K562 (cell line): ENCODE measurements at regions not wholly inside any gene's neighbourhood (a gene's known extent, or its start where the extent isn't known, plus 50 kb on each side); places are given as distances from the start of the nearest gene placed in this dataset.

ENCODE experiments used
- ATAC-seq: fragments of 200-7000 bp; cut with Tn5 transposase; 3 replicates; pipeline ENCODE4 v1.9.1; 2020; ENCODE audit warnings: moderate library complexity
- BruUV-seq: library from RNA; stranded (reverse); fragments of 400-500 nt; replicated peaks from 2 replicates; lab custom pipeline; 2021; lab: Mats Ljungman, UMichigan
- CTCF ChIA-PET: fragments of 300-600 bp; formaldehyde crosslinking; extraction: SDS; loops from one replicate; lab custom pipeline; 2021; ENCODE audit warnings: low intra/inter-chr PET ratio; lab: Yijun Ruan, JAX
- POLR2A ChIA-PET: fragments of 300-600, 350-650 bp; sonication (Branson Sonifier 250); formaldehyde crosslinking; extraction: SDS; loops from one replicate; lab custom pipeline; 2021; ENCODE audit warnings: antibody characterized with exemption, inconsistent platforms; lab: Yijun Ruan, JAX
- DNase-seq, 4 experiments: peaks; one replicate each; pipeline versions ENCODE4 v3.0.0 to v3.0.0-alpha.2; 2011 to 2018; ENCODE audit warnings: low spot score in 3 of 4, mixed read lengths in 3 of 4; ENCODE audit errors: extremely low read depth in 1 of 4
- FAIRE-seq: peaks from 2 replicates; lab custom pipeline; 2011; peaks lifted over from hg19 to GRCh38; lab: Jason Lieb, UNC
- H2AFZ ChIP-seq: 2 replicates; pipeline ENCODE4 v1.6.0; 2011; ENCODE audit warnings: low read depth, low read length, control low read depth, inconsistent platforms
- H3K27ac ChIP-seq: fragments of 200-600 bp; 3 replicates; pipeline ENCODE4 v1.8.0; 2011; ENCODE audit warnings: low read depth, mild to moderate bottlenecking, control low read depth, inconsistent platforms, low read length, moderate library complexity, mixed read lengths; ENCODE audit errors: extremely low read depth
- H3K27me3 ChIP-seq, 2 experiments: fragments of 300-600 bp in 1 of 2; 2 replicates in 1 of 2; 3 replicates in 1 of 2; pipeline versions ENCODE4 v1.6.0 to v1.8.0; 2011; ENCODE audit warnings: inconsistent platforms in 2 of 2, low read length in 2 of 2, mild to moderate bottlenecking in 1 of 2, mixed read lengths in 1 of 2, moderate library complexity in 1 of 2; ENCODE audit not compliant: control insufficient read depth in 2 of 2, insufficient read depth in 2 of 2
- H3K36me3 ChIP-seq: fragments of 300-600 bp; 3 replicates; pipeline ENCODE4 v1.8.0; 2011; ENCODE audit warnings: mild to moderate bottlenecking, low read length, inconsistent platforms; ENCODE audit not compliant: control insufficient read depth, insufficient read depth
- H3K4me1 ChIP-seq, 2 experiments: fragments of 200-600 bp in 1 of 2; replicated peaks in 1 of 2; 2 replicates in 1 of 2; 3 replicates in 1 of 2; pipeline versions ENCODE4 v1.5.1 to v1.8.0; 2011; ENCODE audit warnings: inconsistent platforms in 2 of 2, low read length in 2 of 2, mild to moderate bottlenecking in 1 of 2, mixed read lengths in 1 of 2, moderate library complexity in 1 of 2; ENCODE audit not compliant: control insufficient read depth in 2 of 2, insufficient read depth in 2 of 2
- H3K4me2 ChIP-seq: 2 replicates; pipeline ENCODE4 v1.6.1; 2011; ENCODE audit warnings: low read length, control low read depth, inconsistent platforms, mixed read lengths; ENCODE audit not compliant: insufficient read depth
- H3K4me3 ChIP-seq: fragments of 200-600 bp; sonication (generic), shearing (Covaris generic); 2 replicates; pipeline ENCODE4 v1.5.1; 2016; ENCODE audit warnings: control low read depth, inconsistent platforms
- H3K79me2 ChIP-seq: fragments of 200-600 bp; 3 replicates; pipeline ENCODE4 v1.8.0; 2011; ENCODE audit warnings: low read length, inconsistent platforms; ENCODE audit not compliant: control insufficient read depth, insufficient read depth
- H3K9ac ChIP-seq, 2 experiments: 2 replicates each; pipeline versions ENCODE4 v1.6.0 to v1.6.1; 2011; ENCODE audit warnings: low read depth in 2 of 2, low read length in 2 of 2, control low read depth in 1 of 2, inconsistent platforms in 1 of 2, mild to moderate bottlenecking in 1 of 2, mixed read lengths in 1 of 2; ENCODE audit not compliant: insufficient read depth in 1 of 2
- H3K9me1 ChIP-seq: one replicate; pipeline ENCODE4 v1.6.0; 2011; ENCODE audit warnings: inconsistent platforms, mild to moderate bottlenecking, low read length, moderate library complexity; ENCODE audit not compliant: control insufficient read depth, insufficient read depth
- H3K9me3 ChIP-seq: replicated peaks from 2 replicates; pipeline ENCODE4 v1.5.1; 2011; ENCODE audit warnings: low read depth, low read length, inconsistent platforms; ENCODE audit not compliant: control insufficient read depth, insufficient read depth
- H4K20me1 ChIP-seq: replicated peaks from 2 replicates; pipeline ENCODE4 v1.6.1; 2011; ENCODE audit warnings: low read length, inconsistent platforms, mixed read lengths; ENCODE audit not compliant: control insufficient read depth, insufficient read depth
- HMBOX1 ChIP-seq: sonication (generic); IDR thresholded peaks from 2 replicates; pipeline ENCODE4 v1.6.1; 2016
- MTF1 ChIP-seq: fragments of 250-450 bp; sonication (Bioruptor Pico); IDR thresholded peaks from 2 replicates; pipeline ENCODE4 v1.9.0; 2021; ENCODE audit warnings: moderate library complexity, mild to moderate bottlenecking, inconsistent platforms, borderline replicate concordance
- STAG1 ChIP-seq: sonication (generic); formaldehyde crosslinking; IDR thresholded peaks from 2 replicates; pipeline ENCODE4 v1.5.0; 2020; ENCODE audit warnings: missing genetic modification reagents, borderline replicate concordance
- USF1 ChIP-seq: sonication (generic); formaldehyde crosslinking; IDR thresholded peaks from 2 replicates; pipeline ENCODE4 v1.9.0; 2022; ENCODE audit warnings: mild to moderate bottlenecking, missing genetic modification reagents
- VEZF1 ChIP-seq: fragments of 200-800 bp; sonication (Bioruptor generic); IDR thresholded peaks from 2 replicates; pipeline ENCODE4 v1.6.1; 2017; ENCODE audit warnings: missing genetic modification characterization, missing compliant biosample characterization
- ZBTB8A ChIP-seq: fragments of 450-650 bp; IDR thresholded peaks from 2 replicates; pipeline ENCODE4 v1.6.1; 2018; ENCODE audit warnings: mild to moderate bottlenecking, moderate library complexity; ENCODE audit not compliant: partially characterized antibody
- ZC3H4 ChIP-seq: sonication (generic); formaldehyde crosslinking; IDR thresholded peaks from 2 replicates; pipeline ENCODE4 v1.9.0; 2021; ENCODE audit warnings: missing genetic modification reagents, borderline replicate concordance
- ZNF551 ChIP-seq: fragments of 250-450 bp; sonication (Bioruptor Pico); IDR thresholded peaks from 2 replicates; pipeline ENCODE4 v1.5.0; 2021; ENCODE audit warnings: mild to moderate bottlenecking, moderate library complexity
- WGBS: fragments of 100-300 bp; shearing (Covaris generic); methylation state at CpG from one replicate; pipeline ENCODE4 v1.1.6; 2016; ENCODE audit warnings: low coverage, mixed read lengths; ENCODE audit not compliant: insufficient coverage; ENCODE audit errors: missing lambda C conversion rate; 5-methylcytosine and 5-hydroxymethylcytosine counted together
- in situ Hi-C: fragments of 300-500 bp; cut with MboI; formaldehyde crosslinking; loops from 4 replicates; pipeline ENCODE4 v1.15.0; 2018; ENCODE audit warnings: inconsistent platforms, mixed read lengths
- intact Hi-C: fragments of 100-400 bp; cut with micrococcal nuclease; formaldehyde crosslinking; loops from 2 replicates; pipeline ENCODE4 v1.14.2; 2022
- TF ChIP-seq, protein P1 (sequence below): fragments of 250-450 bp; sonication (Bioruptor Pico); IDR thresholded peaks from 2 replicates; pipeline ENCODE4 v1.9.0; 2021; ENCODE audit warnings: mild to moderate bottlenecking
- TF ChIP-seq, protein P2 (sequence below): fragments of 450-650 bp; IDR thresholded peaks from 2 replicates; pipeline ENCODE4 v1.7.1; 2018; ENCODE audit warnings: mild to moderate bottlenecking, low read depth; ENCODE audit not compliant: partially characterized antibody
- TF ChIP-seq, protein P3 (sequence below): fragments of 250-450 bp; sonication (Bioruptor Pico); IDR thresholded peaks from 2 replicates; pipeline ENCODE4 v1.8.0; 2022; ENCODE audit warnings: inconsistent platforms

DNA sequence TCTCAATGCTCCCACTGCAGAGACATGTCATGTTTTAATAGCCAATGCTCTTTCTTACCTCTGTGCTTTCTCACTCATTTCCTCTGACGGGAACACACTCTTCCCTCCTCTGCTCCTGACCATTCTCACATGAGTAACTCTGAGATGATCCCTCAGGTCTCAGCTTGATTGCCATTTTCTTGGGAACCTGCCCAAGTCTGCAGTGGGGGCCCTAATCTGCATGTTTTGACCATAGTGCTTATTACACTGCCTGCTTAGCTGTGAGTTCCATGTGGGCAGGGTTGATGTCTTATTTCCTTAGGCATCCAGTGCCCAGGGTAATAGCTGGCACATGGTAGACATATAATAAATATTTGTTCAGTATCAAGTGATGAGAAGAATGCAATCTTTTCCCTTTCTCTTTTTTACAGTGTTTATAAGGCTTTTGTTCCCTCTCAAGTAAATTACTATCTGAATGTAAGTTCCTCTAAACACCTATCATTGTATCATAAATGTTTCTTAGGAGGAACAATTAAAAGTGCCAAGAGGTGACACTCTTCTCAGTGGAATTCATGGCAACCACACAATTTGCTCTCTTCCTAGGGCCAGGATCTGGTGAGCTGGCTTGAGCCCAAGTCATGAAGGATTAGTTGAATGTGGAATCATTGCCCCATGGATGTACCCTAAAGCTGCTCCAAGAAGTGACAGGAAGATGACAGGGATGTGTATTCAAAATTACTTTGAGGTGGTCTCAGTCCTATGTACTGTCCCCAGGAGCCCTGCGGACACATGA is 485.4 kb upstream of the USP24 start:
- no peaks in the 10 kb centered on the region for H3K36me3 ChIP-seq
- DNase-seq, result no peak
- CTCF ChIA-PET, result no interaction called here
- H3K4me2 ChIP-seq, result no peak overlapping the region
- H3K9ac ChIP-seq, result no peak overlapping the region
- no peak for FAIRE-seq
- WGBS, result 0% methylated on average over 2 of the region's 2 CpGs
- H3K27me3 ChIP-seq, result no peaks in the 10 kb centered on the region
- intact Hi-C loops, result no loop called here
- no peaks in the 10 kb centered on the region for H3K9me1 ChIP-seq
- ATAC-seq, result no peak
- no peak overlapping the region for H3K27ac ChIP-seq
- no peak overlapping the region for H3K4me3 ChIP-seq
- no peaks in the 10 kb centered on the region for H3K9me3 ChIP-seq
- H2AFZ ChIP-seq, result no peak overlapping the region
- POLR2A ChIA-PET, result interaction anchor here (0.8 kb wide), 1 partner anchor 699 kb away, joined by 3 read pairs; no protein-coding TSS in a partner anchor
- H3K79me2 ChIP-seq, result no peaks in the 10 kb centered on the region
- no TSS peak for BruUV-seq
- H4K20me1 ChIP-seq, result no peaks in the 10 kb centered on the region
- no peaks in the 10 kb centered on the region for H3K4me1 ChIP-seq
- in situ Hi-C loops, result no loop called here
- TF ChIP-seq, protein P1, sequence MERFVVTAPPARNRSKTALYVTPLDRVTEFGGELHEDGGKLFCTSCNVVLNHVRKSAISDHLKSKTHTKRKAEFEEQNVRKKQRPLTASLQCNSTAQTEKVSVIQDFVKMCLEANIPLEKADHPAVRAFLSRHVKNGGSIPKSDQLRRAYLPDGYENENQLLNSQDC (CRISPR knock-in tag), result no peak
- TF ChIP-seq STAG1 (no peak), ZC3H4 (CRISPR knock-in tag) (no peak), ZBTB8A (no peak), VEZF1 (CRISPR knock-in tag) (no peak), MTF1 (no peak), HMBOX1 (no peak), USF1 (CRISPR knock-in tag) (no peak), ZNF551 (no peak)
- TF ChIP-seq, protein P2, sequence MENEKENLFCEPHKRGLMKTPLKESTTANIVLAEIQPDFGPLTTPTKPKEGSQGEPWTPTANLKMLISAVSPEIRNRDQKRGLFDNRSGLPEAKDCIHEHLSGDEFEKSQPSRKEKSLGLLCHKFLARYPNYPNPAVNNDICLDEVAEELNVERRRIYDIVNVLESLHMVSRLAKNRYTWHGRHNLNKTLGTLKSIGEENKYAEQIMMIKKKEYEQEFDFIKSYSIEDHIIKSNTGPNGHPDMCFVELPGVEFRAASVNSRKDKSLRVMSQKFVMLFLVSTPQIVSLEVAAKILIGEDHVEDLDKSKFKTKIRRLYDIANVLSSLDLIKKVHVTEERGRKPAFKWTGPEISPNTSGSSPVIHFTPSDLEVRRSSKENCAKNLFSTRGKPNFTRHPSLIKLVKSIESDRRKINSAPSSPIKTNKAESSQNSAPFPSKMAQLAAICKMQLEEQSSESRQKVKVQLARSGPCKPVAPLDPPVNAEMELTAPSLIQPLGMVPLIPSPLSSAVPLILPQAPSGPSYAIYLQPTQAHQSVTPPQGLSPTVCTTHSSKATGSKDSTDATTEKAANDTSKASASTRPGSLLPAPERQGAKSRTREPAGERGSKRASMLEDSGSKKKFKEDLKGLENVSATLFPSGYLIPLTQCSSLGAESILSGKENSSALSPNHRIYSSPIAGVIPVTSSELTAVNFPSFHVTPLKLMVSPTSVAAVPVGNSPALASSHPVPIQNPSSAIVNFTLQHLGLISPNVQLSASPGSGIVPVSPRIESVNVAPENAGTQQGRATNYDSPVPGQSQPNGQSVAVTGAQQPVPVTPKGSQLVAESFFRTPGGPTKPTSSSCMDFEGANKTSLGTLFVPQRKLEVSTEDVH, result no peak
- TF ChIP-seq, protein P3, sequence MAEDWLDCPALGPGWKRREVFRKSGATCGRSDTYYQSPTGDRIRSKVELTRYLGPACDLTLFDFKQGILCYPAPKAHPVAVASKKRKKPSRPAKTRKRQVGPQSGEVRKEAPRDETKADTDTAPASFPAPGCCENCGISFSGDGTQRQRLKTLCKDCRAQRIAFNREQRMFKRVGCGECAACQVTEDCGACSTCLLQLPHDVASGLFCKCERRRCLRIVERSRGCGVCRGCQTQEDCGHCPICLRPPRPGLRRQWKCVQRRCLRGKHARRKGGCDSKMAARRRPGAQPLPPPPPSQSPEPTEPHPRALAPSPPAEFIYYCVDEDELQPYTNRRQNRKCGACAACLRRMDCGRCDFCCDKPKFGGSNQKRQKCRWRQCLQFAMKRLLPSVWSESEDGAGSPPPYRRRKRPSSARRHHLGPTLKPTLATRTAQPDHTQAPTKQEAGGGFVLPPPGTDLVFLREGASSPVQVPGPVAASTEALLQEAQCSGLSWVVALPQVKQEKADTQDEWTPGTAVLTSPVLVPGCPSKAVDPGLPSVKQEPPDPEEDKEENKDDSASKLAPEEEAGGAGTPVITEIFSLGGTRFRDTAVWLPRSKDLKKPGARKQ (CRISPR knock-in tag), result no peak
